Activated T-cell treated with anti-CD3 and anti-CD28 coated beads, Interleukin-2, amount 50 U/mL, for 1 hour (primary cell): ENCODE measurements at regions not wholly inside any gene's neighbourhood (a gene's known extent, or its start where the extent isn't known, plus 50 kb on each side); places are given as distances from the start of the nearest gene placed in this dataset.
A peak's percentile ranks its signal among the peaks of the same experiment; 100 is the strongest.

Source experiments
- DNase-seq: peaks from one replicate; pipeline ENCODE4 v3.0.0-alpha.2; 2020

- DNase-seq: peak; percentile 41
These were observed 61.5 kb downstream of the TBXT start for GRCh38 chr6:166106076-166106686.

GRCh38 chr6:166105341-166106075 is 62.1 kb downstream of the TBXT start:
- no peak for DNase-seq

- DNase-seq: no peak
These were observed 62.8 kb downstream of the TBXT start for GRCh38 chr6:166104872-166105271.

GRCh38 chr6:166104107-166104506 is 63.5 kb downstream of the TBXT start:
- no peak for DNase-seq

GRCh38 chr6:166101819-166102419 is 65.7 kb downstream of the TBXT start:
- no peak for DNase-seq

- peak; percentile 35 for DNase-seq
These were observed 69.6 kb downstream of the TBXT start for GRCh38 chr6:166097914-166098522.

GRCh38 chr6:166087852-166088251 is 79.8 kb downstream of the TBXT start:
- no peak for DNase-seq

GRCh38 chr6:166087246-166087645 is 80.4 kb downstream of the TBXT start:
- no peak for DNase-seq

GRCh38 chr6:166085500-166085899 is 82.2 kb downstream of the TBXT start:
- no peak for DNase-seq

- DNase-seq: no peak
These were observed 82.7 kb downstream of the TBXT start for GRCh38 chr6:166084951-166085350.

GRCh38 chr6:166079841-166080240 is 87.8 kb downstream of the TBXT start:
- no peak for DNase-seq

GRCh38 chr6:166078294-166078693 is 89.4 kb downstream of the TBXT start:
- no peak for DNase-seq

- DNase-seq: no peak
These were observed 91.0 kb downstream of the TBXT start for GRCh38 chr6:166076625-166077024.

- DNase-seq: no peak
These were observed 91.7 kb downstream of the TBXT start for GRCh38 chr6:166075925-166076324.

- DNase-seq: no peak
These were observed 92.5 kb downstream of the TBXT start for GRCh38 chr6:166075186-166075585.

GRCh38 chr6:166073082-166073481 is 94.6 kb downstream of the TBXT start:
- DNase-seq: no peak

- DNase-seq: no peak
These were observed 98.9 kb downstream of the TBXT start for GRCh38 chr6:166068768-166069167.

GRCh38 chr6:166058064-166058739 is 109.4 kb downstream of the TBXT start:
- no peak for DNase-seq

GRCh38 chr6:166057431-166057830 is 110.2 kb downstream of the TBXT start:
- no peak for DNase-seq

- no peak for DNase-seq
These were observed 111.0 kb downstream of the TBXT start for GRCh38 chr6:166056637-166057036.

GRCh38 chr6:166055801-166056200 is 111.8 kb downstream of the TBXT start:
- no peak for DNase-seq

- no peak for DNase-seq
These were observed 114.8 kb downstream of the TBXT start for GRCh38 chr6:166052837-166053236.

- no peak for DNase-seq
These were observed 117.1 kb downstream of the TBXT start for GRCh38 chr6:166050559-166050958.
